ENCODE measurements at regions not wholly inside any gene's neighbourhood (a gene's known extent, or its start where the extent isn't known, plus 50 kb on each side); places are given as distances from the start of the nearest gene placed in this dataset.

DNA sequence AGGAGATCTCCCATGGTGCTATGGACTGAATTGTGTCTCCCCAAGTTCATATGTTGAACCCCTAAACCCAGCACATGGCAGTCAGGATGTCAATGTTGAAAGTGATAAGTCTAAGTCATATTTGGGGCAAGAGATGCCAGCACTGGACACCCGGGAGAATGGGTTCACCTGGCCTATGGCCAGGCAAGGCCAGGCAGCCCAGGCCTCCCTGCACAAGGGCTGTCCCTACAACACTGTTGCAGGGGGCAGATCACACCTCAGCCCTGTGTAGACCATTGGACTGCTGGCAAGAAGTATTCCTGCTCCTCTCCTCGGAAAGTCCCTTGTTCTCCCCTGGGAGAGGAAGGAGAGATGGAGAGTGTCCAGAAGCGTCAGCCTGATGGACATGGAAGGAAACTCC lies 240.5 kb downstream of the GADD45G start:
- POLR2A ChIA-PET: no interaction called here
- H3K9me2 ChIP-seq (ENCODE audit: insufficient read depth): no peaks in the 10 kb centered on the region
- TF ChIP-seq, protein P1, sequence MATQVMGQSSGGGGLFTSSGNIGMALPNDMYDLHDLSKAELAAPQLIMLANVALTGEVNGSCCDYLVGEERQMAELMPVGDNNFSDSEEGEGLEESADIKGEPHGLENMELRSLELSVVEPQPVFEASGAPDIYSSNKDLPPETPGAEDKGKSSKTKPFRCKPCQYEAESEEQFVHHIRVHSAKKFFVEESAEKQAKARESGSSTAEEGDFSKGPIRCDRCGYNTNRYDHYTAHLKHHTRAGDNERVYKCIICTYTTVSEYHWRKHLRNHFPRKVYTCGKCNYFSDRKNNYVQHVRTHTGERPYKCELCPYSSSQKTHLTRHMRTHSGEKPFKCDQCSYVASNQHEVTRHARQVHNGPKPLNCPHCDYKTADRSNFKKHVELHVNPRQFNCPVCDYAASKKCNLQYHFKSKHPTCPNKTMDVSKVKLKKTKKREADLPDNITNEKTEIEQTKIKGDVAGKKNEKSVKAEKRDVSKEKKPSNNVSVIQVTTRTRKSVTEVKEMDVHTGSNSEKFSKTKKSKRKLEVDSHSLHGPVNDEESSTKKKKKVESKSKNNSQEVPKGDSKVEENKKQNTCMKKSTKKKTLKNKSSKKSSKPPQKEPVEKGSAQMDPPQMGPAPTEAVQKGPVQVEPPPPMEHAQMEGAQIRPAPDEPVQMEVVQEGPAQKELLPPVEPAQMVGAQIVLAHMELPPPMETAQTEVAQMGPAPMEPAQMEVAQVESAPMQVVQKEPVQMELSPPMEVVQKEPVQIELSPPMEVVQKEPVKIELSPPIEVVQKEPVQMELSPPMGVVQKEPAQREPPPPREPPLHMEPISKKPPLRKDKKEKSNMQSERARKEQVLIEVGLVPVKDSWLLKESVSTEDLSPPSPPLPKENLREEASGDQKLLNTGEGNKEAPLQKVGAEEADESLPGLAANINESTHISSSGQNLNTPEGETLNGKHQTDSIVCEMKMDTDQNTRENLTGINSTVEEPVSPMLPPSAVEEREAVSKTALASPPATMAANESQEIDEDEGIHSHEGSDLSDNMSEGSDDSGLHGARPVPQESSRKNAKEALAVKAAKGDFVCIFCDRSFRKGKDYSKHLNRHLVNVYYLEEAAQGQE (IDR thresholded peaks at IDR 0.05; ENCODE audit: low read depth): no peak
- TF ChIP-seq CEBPB (IDR thresholded peaks at IDR 0.05; ENCODE audit: low read depth): no peak
- no peak for TF ChIP-seq YY1 (IDR thresholded peaks at IDR 0.05; ENCODE audit: extremely low read depth, insufficient replicate concordance, low read depth, low read length)
- TF ChIP-seq, protein P2, sequence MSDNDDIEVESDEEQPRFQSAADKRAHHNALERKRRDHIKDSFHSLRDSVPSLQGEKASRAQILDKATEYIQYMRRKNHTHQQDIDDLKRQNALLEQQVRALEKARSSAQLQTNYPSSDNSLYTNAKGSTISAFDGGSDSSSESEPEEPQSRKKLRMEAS (IDR thresholded peaks at IDR 0.05): no peak
- TF ChIP-seq, protein P3, sequence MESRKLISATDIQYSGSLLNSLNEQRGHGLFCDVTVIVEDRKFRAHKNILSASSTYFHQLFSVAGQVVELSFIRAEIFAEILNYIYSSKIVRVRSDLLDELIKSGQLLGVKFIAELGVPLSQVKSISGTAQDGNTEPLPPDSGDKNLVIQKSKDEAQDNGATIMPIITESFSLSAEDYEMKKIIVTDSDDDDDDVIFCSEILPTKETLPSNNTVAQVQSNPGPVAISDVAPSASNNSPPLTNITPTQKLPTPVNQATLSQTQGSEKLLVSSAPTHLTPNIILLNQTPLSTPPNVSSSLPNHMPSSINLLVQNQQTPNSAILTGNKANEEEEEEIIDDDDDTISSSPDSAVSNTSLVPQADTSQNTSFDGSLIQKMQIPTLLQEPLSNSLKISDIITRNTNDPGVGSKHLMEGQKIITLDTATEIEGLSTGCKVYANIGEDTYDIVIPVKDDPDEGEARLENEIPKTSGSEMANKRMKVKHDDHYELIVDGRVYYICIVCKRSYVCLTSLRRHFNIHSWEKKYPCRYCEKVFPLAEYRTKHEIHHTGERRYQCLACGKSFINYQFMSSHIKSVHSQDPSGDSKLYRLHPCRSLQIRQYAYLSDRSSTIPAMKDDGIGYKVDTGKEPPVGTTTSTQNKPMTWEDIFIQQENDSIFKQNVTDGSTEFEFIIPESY (IDR thresholded peaks at IDR 0.05; ENCODE audit: extremely low read depth, insufficient replicate concordance, low read length): no peak
- TF ChIP-seq SRF (IDR thresholded peaks at IDR 0.05; ENCODE audit: low read depth): no peak
- TF ChIP-seq, protein P4, sequence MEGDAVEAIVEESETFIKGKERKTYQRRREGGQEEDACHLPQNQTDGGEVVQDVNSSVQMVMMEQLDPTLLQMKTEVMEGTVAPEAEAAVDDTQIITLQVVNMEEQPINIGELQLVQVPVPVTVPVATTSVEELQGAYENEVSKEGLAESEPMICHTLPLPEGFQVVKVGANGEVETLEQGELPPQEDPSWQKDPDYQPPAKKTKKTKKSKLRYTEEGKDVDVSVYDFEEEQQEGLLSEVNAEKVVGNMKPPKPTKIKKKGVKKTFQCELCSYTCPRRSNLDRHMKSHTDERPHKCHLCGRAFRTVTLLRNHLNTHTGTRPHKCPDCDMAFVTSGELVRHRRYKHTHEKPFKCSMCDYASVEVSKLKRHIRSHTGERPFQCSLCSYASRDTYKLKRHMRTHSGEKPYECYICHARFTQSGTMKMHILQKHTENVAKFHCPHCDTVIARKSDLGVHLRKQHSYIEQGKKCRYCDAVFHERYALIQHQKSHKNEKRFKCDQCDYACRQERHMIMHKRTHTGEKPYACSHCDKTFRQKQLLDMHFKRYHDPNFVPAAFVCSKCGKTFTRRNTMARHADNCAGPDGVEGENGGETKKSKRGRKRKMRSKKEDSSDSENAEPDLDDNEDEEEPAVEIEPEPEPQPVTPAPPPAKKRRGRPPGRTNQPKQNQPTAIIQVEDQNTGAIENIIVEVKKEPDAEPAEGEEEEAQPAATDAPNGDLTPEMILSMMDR (IDR thresholded peaks at IDR 0.05 in 2 of 3, conservative IDR thresholded peaks at IDR 0.05 in 1 of 3; ENCODE audit: borderline replicate concordance in 1 of 3, insufficient read depth in 1 of 3, low read depth in 2 of 3, low read length in 2 of 3): no peak
- no peak for TF ChIP-seq EZH2 (IDR thresholded peaks at IDR 0.05)
- TF ChIP-seq EGR1 (IDR thresholded peaks at IDR 0.05; ENCODE audit: low read depth): no peak
- no peak for TF ChIP-seq POLR2AphosphoS5 (IDR thresholded peaks at IDR 0.05; ENCODE audit: low read depth, low read length)
- no peak for TF ChIP-seq SP1 (IDR thresholded peaks at IDR 0.05; ENCODE audit: low read depth)
- TF ChIP-seq ZFX (IDR thresholded peaks at IDR 0.05): no peak
- no peak for TF ChIP-seq ZNF274 (IDR thresholded peaks at IDR 0.05; ENCODE audit: low read depth, low read length)
- TF ChIP-seq TCF7L2 (IDR thresholded peaks at IDR 0.05; ENCODE audit: borderline replicate concordance, extremely low read depth, insufficient read depth, insufficient read length): no peak
- TF ChIP-seq CBX3 (IDR thresholded peaks at IDR 0.05; ENCODE audit: low read depth): no peak
- TF ChIP-seq JUND (IDR thresholded peaks at IDR 0.05): no peak
- TF ChIP-seq SIN3A (IDR thresholded peaks at IDR 0.05; ENCODE audit: low read depth): no peak
- no peak for TF ChIP-seq RAD21 (IDR thresholded peaks at IDR 0.05; ENCODE audit: low read depth)
- no peak for TF ChIP-seq FOSL1 (IDR thresholded peaks at IDR 0.05; ENCODE audit: low read depth)
- H3K27ac ChIP-seq (ENCODE audit: low read depth, low read length): no peak overlapping the region
- ATAC-seq: no peak
- no peaks in the 10 kb centered on the region for H3K36me3 ChIP-seq (ENCODE audit: control insufficient read depth in 1 of 2, insufficient read depth in 2 of 2, low read length in 2 of 2)
- RAD21 ChIA-PET (ENCODE audit: low non-redundant PET in 1 of 2, low total read pairs in 2 of 2, uncharacterized antibody in 2 of 2, unreplicated experiment in 2 of 2): no interaction called here
- intact Hi-C loops (cut with micrococcal nuclease): no loop called here
- H2AFZ ChIP-seq (ENCODE audit: low read depth, low read length, poor library complexity, severe bottlenecking): no peak overlapping the region
- CTCF ChIA-PET: no interaction called here
- no TSS peak for BruUV-seq (replicated peaks)
- no peak overlapping the region for H3K9ac ChIP-seq (ENCODE audit: low read length)
- H3K4me2 ChIP-seq (ENCODE audit: low read length): no peak overlapping the region
- H3K4me3 ChIP-seq (replicated peaks in 1 of 2; ENCODE audit: low read depth in 1 of 2, low read length in 2 of 2): no peak overlapping the region
- no peaks in the 10 kb centered on the region; a peak in 1 of 4 replicates for H3K9me3 ChIP-seq (ENCODE audit: control insufficient read depth in 1 of 2, insufficient read depth in 1 of 2, low read depth in 1 of 2, low read length in 2 of 2)
- H3K27me3 ChIP-seq (ENCODE audit: insufficient read depth, low read length): peaks cover under 1% of the 10 kb centered on the region
- no peaks in the 10 kb centered on the region for H4K20me1 ChIP-seq (ENCODE audit: insufficient read depth)
- no peaks in the 10 kb centered on the region for H3K79me2 ChIP-seq (ENCODE audit: insufficient read depth, low read length)
- DNase-seq (ENCODE audit: low read depth, low spot score): no peak
- H3K4me1 ChIP-seq (ENCODE audit: control insufficient read depth in 1 of 2, insufficient read depth in 2 of 2, low read length in 2 of 2): no peaks in the 10 kb centered on the region
